Choroid plexus epithelial cell (primary cell): ENCODE measurements at regions not wholly inside any gene's neighbourhood (a gene's known extent, or its start where the extent isn't known, plus 50 kb on each side); places are given as distances from the start of the nearest gene placed in this dataset.

Experiments
- DNase-seq: peaks from one replicate; pipeline ENCODE4 v3.0.0-alpha.2; 2010; ENCODE audit warnings: low read depth
- H3K4me3 ChIP-seq: 2 replicates; pipeline ENCODE4 v1.5.1; 2011; ENCODE audit warnings: low read depth, mild to moderate bottlenecking, control low read depth, low read length, moderate library complexity
- TF ChIP-seq, protein P1 (sequence below): conservative IDR thresholded peaks from 2 replicates; pipeline ENCODE4 v1.5.1; 2011; ENCODE audit warnings: low read depth, mild to moderate bottlenecking, control low read depth, inconsistent platforms, low read length, moderate library complexity

DNA sequence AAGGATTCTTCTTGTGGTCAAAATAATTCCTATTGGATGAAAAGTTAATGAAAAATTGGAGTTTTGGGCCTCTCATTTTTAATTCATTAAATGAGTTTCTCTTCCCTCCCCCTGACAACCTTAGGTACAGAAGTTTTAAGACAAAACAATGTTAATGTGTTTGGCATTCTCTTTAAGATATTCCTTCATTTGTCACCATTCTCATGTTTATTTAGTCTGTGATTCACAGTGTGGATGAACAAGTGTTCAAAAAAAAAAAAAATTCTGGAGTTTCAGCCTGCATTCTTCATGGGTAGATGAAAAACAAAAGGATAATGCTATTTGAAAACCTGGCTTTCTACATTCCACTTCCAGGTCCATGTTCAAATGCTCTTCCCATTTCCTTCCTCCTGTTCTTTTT is 172.6 kb upstream of the LUZP2 start:
- TF ChIP-seq, protein P1, sequence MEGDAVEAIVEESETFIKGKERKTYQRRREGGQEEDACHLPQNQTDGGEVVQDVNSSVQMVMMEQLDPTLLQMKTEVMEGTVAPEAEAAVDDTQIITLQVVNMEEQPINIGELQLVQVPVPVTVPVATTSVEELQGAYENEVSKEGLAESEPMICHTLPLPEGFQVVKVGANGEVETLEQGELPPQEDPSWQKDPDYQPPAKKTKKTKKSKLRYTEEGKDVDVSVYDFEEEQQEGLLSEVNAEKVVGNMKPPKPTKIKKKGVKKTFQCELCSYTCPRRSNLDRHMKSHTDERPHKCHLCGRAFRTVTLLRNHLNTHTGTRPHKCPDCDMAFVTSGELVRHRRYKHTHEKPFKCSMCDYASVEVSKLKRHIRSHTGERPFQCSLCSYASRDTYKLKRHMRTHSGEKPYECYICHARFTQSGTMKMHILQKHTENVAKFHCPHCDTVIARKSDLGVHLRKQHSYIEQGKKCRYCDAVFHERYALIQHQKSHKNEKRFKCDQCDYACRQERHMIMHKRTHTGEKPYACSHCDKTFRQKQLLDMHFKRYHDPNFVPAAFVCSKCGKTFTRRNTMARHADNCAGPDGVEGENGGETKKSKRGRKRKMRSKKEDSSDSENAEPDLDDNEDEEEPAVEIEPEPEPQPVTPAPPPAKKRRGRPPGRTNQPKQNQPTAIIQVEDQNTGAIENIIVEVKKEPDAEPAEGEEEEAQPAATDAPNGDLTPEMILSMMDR, result no peak
- peak; percentile 41 for DNase-seq
- no peak overlapping the region for H3K4me3 ChIP-seq

DNA sequence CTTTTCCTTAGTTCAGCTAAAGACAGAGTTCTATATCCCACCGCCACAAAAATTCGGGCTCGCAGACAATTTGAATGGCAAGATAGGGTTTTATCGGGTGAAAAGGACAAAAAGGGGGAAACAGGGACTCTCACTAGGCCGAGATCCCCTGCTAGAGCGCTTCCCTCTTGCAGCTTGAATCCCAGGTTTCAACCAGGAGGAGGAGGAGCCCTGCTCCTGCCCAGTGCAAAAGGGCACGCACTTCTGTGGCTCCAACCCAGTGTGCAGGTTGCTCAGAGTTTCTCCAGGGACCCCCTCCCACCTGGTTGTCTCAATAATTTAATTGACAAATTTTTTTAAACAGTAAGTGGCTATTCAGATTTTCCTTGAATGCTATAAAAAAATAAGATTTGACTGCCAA is 152.6 kb upstream of the LUZP2 start:
- no peak overlapping the region for H3K4me3 ChIP-seq
- TF ChIP-seq, protein P1, result no peak
- no peak for DNase-seq

DNA sequence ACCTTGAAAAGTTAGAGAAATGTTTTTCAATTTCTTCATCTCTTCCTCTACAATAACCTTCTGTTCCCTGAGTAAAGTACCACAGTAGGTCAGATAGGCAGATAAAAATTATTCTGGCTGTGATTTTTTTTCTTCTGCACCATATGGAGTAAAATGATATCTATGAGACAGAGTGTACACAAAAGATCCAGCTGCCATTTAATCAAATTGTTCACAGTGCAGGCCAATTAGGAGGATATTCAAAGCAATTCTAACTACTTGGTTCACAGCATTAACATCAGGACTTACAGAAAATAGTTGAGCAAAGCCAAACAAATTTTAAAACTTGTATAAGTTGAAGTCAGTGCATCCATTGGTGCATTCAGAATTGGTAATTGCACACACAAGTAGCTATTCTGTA is 147.9 kb upstream of the LUZP2 start:
- TF ChIP-seq, protein P1, result no peak
- no peak for DNase-seq
- H3K4me3 ChIP-seq, result no peak overlapping the region

DNA sequence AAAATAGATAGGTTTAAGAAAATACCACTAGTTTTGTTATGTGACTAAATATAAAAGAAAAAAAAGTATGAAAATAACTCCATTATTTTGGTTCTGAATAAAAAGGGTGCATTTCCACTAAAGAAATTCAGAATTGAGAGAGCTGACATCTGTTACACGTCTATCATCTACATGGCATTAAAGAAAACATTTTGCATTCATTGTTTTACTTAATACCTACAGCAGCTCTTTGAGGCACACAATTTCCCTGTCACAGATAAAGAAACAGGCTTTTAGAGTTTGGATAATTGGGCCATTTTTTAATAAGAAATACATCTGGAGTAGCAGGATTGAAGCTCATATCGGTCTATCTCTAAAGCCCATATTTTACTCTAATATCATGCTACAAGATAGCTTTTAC is 145.7 kb upstream of the LUZP2 start:
- TF ChIP-seq, protein P1, result no peak
- no peak for DNase-seq
- H3K4me3 ChIP-seq, result no peak overlapping the region

DNA sequence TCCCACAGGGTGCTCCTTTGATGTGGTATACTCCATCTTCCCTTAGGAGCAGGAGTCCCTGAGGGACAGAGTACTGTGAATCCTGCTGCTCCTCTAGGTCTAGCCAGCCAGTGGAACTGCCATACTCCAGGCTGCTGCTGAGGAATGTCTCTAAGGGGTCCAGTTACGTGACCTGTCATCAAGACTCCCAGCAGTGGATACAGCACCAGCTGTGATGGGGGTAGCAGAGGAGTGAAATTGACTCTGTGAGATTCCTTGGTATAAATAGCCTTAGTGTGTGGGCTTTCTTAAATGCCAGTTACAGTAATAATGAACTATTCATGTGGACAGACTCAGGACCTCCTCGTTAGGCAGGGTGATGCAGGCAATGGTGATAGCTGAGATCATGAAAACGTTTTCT is 140.4 kb upstream of the LUZP2 start:
- TF ChIP-seq, protein P1, result no peak
- no peak overlapping the region for H3K4me3 ChIP-seq
- DNase-seq, result peak; percentile 13

DNA sequence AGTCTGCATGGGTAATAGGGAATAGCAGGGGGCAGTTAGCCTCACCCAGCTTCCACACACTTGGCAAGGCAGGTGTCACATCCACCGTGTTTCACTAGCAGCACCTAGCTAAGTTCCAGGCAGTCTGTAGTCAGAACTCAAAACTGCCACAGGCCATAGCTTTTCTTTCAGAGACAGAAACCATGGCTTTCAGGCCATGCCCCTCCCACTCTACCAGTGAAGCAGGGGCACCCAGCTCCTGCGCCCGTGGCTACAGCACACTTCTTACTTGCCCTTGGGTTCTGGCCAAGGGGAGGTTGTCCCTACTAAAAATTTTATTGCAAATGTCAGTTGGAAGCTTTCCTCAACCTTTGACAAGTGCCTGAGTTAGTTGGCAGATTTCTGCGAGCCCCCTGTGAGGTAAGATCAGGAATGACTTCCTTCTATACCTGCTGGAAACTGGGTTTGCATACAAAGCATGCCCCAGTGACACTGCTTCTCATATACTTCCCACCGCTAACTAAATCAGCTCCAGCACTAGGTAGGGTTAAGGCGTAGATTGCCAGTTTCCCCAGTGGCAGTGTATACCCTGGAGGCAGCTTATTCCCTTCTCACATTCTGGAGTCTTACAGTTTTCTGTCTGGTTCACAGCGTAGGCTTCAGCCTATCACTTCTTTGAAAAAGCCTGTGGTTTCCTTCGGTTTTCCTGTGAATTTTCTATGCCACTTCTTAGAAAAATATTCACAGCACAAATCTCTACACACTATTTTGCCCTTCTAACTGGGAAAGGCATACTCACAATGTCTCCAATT is 139.0 kb upstream of the LUZP2 start:
- no peak overlapping the region for H3K4me3 ChIP-seq
- peak; percentile 2 for DNase-seq
- TF ChIP-seq, protein P1, result no peak

DNA sequence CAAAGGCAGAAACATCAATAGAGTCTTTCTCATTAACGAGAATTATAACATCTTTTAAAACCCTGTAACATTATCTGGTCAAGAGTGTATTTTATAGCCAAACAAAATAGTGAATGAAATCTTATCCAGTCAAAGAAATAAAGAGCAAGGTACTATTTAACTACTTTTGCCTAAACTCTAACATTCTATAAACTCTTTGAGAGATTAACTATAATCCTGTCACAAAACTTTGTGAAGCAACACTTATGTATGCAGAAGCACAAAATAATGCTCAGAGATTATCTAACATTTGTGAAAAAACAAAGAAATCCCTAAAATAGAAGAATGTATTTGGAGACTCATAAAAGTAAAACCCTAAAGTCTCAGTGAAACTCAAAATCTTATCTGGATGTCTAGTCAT is 124.4 kb upstream of the LUZP2 start:
- TF ChIP-seq, protein P1, result no peak
- H3K4me3 ChIP-seq, result no peak overlapping the region
- DNase-seq, result no peak
